NCI-H2107 treated with DMSO at 0.1 percent for 48 hours (cell line): ENCODE measurements at regions not wholly inside any gene's neighbourhood (a gene's known extent, or its start where the extent isn't known, plus 50 kb on each side); places are given as distances from the start of the nearest gene placed in this dataset.
A peak's percentile ranks its signal among the peaks of the same experiment; 100 is the strongest.

Source experiments
- DNase-seq: peaks from one replicate; lab custom pipeline; 2025; ENCODE audit not compliant: unreplicated experiment; lab: John Stamatoyannopoulos, UW

DNA sequence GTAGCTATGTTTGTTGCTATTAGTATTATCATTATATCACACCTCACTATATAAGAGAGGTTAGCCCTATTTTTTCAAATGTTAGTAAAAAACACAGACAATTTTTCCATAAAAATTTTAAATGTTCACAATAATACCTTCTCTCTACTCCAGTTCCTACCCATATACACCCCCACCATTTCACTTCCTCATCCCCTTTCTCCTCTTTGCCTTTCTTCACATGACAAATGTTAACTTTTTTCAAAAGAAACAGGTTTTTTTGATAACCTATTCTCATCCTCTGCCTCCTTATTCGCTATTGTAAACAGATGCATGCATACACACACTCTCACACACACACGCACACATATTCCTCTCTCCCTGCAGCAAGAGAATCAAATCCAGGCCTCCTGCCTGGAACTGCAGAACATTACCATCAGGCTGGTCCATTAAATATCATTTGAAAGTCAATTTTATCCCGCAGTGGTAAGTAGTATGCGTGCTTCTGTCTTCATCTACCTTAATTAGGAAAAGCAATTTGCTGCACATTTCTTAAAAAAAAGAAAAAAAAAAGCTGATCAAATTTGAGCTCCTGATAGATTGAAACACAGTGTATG, 55.5 kb downstream of the MID1IP1 start:
- no peak for DNase-seq

DNA sequence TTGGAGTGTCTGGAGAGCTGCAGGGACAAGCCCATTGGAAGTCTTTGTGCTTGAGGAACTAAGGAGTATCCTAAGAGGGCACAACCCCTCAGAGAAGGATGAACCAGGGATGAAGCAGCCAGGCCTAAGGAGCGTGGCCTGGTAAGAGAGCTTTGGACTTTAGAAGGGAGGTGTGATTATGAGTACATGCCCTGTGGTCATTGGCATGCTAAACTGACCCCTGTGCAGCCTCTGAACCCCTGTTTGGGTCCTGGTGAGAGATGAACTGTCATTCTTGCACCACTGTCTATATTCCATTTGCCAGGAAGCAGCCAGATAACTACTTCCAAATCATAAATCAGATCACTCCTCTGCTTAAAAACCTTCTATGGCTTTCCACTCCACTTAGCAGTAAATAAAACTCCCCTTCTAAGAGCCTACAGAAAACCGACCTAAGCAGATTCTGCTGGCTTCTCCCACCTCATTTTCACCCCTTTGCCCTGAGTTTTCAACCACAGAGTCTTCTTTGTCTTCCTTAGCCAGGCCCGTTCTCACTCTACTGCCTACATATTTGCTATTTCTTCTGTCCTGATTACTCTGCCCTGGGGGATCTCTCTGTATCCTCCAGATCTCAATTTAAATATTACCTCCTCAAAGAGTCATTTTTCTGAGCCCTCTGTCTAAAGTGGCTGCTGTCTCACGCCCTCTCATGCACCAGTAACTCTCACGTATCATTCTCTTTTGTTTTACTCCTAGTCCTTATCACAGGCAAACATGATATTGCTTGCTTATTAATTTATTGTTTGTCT, 56.7 kb downstream of the MID1IP1 start:
- no peak for DNase-seq

DNA sequence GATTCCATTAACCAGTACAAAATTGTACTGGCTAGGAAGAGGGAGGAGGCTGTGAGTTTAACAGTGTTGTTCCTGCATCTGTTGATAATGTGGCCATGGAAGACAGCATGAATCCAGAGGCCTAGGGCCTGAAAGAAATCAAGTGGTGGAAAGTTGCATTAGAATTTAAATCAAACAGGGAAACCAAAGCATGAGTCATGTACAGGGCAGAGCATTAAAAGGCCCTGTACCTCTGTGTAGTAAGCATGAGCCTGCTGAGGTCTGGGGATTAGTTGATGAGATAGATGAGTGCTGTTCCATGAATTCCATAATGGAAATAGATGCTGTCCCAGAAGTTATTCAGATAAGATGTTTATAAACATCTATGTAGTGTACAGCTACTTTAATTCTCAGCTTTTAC, 58.3 kb downstream of the MID1IP1 start:
- DNase-seq = no peak

DNA sequence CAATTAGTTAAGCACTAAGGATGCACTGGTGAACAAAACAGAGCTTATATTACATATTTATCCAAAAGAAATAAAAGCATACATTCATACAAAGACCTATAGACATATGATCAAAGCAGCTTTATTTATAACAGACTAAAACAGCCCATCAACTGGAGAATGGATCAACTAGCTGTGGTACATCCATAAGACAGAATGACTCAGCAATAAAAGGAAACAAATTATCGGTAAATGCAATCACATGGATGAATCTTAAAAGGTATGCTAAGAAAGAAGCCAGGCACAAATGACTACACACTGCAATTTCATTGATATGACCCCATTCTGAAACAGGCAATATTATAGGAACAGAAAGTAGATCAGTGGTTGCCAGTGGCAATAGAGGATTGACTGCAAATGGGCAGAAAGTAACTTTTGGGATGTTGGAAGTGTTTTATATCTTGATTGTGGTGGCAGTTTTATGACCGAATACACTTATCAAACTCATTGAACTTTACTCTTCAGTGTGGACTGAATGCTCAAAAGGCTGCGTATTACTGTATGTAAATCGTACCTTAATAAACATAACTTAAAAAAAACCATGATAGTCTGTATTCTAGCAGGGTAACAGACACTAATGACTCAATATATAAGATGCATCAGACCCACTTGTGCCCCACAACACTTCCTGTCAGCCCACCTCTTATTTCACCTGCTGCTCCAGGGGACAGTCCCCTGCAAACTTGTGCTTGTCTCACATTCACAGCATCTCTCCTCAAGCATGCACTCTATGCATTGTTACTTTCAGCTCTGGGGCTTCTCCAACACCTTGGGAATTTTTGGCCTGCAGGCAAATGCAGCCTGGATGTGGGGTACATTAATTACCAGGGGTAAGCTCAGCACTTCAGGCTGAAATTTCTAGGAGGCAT, 59.1 kb downstream of the MID1IP1 start:
- no peak for DNase-seq

DNA sequence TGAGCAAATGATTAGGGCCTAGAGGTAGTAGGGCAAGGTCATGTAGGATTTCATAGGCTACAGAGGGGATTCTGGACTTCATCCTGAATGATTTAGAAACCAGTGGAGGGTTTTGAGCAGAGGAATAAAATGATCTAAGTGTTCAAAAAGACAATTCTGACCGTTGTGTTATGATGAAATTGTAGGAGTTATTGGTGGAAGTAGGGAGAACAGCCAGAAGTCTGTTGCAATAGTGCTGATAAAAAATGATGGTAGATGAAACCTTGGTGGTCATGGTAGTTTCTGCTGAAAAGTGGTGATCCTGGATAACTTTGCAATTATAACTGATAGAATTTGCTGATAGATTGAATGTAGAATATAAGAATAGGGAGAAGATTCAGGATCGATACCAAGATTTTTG, 60.2 kb downstream of the MID1IP1 start:
- no peak for DNase-seq

DNA sequence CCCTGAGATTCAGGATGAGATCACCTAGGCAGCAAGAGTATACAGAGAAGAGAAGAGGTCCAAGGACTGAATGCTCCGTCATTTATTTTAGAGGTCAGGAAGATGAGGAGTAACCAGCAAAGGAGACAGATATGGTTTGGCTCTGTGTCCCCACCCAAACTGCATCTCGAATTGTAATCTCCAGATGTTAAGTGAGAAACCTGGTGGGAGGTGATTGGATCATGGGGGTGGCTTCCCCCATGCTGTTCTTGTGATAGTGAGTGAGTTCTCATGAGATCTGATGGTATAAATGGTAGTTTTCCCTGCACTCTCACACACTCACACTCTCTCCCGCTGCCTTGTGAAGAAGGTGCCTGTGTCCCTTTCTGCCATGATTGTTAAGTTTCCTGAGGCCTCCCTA, 60.8 kb downstream of the MID1IP1 start:
- no peak for DNase-seq

DNA sequence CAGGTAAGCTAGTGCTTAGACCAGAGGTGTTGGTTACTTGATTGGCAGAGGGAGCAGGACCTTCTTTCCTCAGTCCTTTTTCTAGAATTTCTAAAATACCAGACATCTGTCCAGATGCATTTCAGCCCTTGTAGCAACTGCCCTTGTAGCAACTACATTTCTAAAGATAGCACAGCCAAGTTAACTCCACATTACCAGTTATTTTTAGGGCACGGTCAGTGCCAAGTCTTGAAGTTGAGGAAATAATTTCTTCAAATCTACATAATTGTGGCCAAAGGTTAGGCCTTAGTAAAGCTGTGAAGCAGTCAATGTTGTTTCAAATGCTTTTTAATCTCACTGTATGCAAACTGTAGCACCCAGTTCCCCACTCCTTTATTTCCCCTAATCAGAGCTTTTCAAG, 62.9 kb downstream of the MID1IP1 start:
- DNase-seq = no peak

DNA sequence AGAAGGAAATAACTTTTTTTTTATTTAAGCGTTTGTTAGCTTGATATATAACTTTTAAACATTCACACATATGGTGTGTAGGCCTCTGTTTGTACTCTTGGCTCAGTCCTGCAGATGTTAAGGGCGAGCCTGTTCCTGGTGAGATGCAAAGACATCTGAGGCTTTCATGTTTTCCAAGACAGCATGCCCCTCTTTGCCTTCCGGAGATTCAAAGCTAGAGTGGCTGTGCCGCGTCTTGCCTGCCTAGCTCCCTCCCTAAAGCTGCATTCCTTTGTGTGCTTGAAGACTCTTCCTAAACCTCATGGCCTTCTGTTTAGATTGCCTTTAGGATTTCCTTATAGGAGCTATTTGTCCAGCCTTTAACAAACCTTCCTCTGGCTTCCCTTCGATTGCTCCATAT, 67.1 kb downstream of the MID1IP1 start:
- no peak for DNase-seq

DNA sequence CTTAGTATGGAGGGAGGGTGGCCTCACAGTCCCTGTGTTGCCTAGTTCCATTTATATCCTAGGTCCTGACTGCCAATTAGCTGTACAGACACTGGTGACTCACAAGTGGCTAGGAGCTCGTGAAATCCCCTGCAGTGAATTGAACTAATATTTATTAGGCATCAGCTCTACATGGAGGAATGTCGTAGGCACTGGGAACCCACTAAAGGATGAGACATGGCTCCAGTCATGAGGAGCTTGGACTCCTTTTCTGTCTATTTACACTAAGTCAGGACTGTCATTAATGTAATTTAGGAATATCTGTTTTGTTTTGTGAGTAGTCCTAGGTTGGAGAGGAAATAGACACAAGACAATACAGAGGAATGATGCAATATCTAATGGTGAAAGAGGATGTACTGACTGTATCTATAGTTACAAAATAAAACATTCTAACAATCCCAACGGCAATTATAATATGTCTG, 67.7 kb downstream of the MID1IP1 start:
- DNase-seq = no peak

DNA sequence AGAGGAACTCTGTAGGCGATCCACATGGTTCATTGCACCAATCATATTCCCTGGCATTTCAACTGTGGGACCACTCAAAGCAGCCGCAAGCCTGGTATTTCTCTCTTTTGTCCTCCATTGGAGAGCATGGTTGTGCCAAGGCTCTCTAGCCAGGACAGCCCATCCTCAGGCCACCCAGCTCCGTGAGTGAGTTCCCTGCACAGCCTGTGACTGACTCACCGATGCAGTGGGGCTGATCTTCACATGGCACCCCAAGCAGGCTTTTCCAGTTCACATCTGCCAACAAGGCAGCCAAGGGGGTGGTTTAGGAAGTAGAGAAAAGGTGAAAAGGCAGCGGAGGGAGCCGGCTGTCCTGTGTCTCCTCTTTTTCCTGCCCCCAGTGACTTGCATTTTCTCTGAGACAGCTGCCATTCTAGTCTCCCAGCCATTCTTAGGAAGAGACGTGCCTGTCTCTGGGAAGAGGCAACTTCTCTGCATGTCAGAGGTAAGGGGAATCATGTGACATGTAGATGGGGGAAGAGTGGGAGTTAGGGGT, 69.2 kb downstream of the MID1IP1 start:
- DNase-seq = no peak

DNA sequence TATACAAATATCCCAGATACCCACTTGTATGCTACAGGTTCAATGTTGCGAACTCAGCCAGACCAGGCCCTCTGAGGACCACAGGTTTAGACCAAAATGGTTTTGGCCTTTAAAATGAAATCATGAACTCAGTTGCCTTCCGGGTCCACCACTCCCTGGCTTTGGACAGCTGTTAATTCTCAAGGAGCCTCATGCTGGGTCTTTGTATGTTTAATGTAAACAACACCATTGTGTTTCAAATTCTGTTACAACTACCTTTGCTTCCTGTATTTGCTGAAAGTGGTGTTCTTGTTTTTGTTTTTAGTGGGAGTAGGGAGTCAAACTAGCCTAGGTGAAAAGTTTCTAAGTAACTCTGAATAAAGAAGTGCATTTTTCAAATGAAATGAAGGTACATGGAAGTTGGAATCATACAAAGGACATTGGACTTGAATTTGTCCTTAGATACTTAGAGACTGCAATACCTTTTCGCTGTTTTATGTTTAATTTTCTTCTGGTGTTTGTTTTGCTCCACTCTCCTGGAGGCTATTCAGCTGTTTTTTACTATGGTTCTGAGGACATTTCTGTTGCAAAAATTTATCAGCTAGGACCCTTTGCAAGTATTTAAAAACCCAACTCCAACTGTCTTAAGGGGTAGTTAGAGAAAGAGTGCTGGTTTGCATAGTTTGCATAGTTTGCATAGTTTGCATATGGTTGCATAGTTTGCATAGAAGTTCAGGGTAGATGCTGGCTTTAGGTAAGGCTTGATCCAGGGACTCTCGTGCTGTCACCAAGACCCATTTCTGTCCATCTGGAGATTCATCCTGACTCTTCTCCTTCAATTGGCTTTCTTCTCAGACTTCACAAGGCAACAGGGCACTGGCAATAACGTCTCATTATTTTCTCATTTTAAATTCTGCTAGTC, 70.1 kb downstream of the MID1IP1 start:
- DNase-seq = peak; percentile 37

DNA sequence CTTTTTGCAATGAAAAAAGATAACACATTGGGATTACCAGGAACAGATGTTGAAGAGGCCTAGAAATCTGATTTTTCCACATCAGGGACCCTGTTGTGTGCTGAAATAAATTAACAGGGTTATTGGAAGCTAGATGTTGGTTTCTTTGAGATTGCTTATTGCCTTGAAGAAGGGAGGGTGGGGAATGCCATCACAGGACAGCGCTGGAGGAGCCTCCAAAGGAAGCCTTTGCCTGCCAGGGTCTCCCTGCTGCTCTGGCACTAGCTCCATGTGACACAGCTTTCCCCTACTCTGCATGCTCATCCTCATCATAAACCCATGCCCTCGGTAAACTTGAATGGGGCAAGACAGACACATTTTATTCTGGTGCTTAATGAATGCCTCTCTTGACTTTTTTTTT, 76.1 kb downstream of the MID1IP1 start:
- no peak for DNase-seq

DNA sequence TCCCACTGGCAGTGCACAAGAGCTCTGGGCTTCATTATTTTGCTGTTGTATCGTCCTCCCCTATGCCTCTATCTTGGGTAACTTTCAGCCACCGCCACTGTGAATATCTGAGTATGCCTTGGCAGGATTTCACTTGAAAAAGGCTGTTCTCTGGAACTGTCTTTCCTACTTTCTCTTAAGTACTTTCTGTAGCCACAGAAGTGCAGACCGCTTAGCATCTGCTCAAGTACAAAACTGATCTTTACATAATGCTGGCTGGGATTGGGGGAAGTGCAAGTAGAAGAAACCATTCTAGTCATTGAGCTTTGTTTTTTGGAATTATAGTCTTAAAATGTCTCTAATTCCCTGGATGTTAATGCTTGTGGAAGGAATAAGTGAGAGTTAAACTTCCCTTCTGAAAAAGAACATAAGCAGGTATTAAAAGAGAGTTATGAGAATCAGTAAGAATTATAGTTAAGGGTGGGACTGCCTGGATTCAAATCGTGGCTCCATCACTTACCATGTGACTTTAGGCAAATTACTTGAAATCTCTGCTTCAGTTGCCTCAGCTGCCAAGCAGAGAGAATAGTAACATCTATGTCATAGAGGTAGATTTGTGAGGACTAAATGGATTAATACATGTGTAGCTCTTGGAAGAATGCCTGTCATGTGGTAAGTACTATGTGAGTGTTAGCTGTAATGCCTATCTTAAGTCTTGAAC, 77.5 kb downstream of the MID1IP1 start:
- DNase-seq = no peak

DNA sequence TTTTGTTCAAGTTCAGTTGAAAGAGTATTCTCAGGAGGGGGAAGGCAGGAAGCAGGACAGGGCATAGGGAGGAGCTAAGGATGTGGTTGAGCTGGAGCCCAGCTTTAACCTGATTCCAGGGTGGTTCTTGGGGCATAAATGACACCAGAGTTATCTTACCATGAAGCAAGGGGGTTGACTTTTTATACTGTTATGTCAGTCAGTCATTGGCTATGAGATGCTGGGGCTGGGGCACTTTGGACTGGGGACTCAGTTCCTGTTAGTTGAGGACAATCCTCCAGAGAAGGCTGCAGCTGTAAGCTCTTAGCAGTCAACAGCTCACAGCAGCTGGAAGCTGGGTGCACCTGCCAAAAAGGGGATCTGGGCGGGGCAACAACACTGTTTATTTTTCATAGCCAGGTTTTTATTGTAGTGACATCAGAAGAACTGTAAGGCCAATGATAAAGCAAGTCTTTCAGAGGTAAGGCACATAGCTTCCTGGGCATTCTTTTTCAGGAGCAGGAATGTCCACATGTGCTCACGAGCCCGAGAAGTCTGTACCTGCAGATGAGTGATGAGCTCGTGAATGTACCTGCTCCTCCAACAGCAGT, 78.5 kb downstream of the MID1IP1 start:
- peak; percentile 75 for DNase-seq

DNA sequence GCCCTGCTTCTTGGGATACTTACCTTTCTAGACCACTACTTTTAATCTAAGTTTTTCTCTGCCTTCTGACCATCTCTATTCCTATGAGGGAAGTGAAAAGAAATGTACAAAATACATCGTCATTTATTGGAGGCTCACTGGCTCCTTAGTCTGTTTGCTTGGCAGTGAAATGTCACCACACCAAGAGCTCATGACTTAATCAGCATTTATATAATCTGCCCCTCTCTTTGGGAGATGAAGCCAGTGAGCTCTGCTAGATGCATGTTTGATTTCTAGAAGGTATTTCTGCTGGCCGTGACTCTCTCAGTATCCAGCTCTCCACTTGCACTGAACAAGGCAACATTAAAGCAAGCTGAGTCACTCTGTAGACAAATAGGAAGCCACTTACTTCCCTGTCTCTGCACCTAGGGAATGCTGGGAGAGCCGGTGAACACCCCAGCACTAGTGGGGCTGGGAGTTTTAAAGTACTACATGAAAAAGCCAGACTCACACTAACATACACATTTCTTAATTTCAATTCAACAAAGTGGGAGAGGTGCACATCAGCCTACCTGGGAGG, 79.1 kb downstream of the MID1IP1 start:
- peak; percentile 55 for DNase-seq

DNA sequence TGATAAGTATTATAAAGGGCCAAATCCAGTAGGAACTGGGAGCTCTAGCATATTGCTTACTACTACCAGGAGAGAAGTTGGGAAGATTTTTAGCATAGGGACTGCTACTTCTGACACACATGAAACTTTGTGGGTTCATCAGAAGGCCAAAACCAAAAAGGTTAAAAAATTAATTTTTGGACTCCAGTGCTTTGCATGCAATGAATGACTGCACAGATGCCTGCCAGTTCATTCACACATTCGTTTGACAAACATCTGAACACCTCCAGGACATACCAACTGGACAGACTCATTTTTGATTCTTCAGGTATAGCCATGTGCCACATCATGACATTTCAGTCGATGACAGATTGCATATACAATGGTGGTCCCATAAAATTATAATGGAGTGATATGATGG, 79.8 kb downstream of the MID1IP1 start:
- DNase-seq = no peak

DNA sequence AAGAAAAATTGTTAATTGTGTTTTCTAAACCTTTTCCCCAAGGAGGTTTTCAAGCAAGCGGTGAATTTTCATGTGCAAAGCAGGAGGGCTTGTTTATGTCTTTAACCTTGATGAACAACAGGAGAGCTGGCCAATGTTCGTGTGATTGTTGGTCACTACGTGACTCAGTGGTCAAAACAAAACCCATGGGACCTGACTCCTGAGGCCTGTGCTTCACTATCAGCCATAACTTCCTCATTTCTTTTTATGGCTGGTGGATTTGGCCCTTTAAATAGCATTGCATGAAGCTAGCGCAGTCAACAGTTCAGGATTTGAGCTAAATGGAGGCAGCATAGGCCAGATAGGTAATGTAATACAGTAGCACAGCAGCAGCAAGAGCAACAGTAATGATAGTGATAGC, 80.5 kb downstream of the MID1IP1 start:
- DNase-seq = no peak

DNA sequence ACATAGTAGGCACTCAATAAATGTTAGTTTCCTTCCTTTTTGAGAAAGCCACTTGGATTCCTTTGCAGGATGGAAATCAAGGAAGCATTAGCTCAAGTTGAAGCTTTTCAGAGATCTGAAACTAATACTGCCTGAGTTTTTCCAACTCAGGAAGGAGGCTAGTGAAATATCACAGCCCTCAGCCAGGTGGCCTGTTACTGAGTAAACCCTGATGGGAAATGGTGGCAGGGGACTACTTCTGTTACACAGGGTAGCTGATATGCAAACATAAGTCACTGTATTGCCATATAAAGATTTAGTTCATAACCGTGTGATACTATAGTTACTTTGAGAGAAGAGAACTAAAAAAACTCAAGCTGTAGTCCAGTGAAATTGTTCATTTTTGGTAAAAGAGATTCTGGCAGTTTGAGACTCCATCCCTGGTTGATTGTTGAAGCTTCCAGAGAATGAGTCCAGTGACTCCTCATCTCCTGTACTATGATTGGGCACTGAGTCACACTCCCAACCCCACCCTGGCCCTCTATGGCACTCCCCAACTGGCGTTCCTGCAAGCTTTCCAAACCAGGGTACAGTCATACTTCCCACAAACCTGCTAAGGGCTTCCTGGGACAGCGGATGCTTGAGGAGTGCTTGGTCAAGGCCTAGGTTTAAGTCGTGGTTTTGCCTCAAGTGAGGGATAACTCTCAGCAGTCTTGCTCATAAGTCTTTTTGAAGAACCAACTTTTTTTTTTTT, 81.8 kb downstream of the MID1IP1 start:
- DNase-seq = no peak

DNA sequence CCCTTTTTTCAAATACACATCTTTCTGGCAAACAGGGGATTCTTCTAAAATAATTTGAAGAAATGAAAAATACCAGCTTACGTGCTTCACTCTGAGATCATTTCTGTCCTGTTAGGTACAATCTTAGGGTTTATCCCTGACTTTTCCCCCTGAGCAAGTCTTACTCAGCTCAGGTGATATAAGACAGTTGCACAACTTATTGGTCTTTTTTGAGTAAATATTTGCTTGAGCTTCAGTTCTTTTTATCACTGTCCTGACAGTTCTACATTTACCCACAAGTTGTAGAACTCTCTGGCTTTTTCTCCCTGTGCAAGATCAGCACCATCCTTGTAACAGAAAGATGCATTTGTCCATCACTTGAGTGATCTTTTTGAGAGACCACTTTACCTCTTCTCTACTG, 84.9 kb downstream of the MID1IP1 start:
- no peak for DNase-seq
